ENCODE measurements at regions not wholly inside any gene's neighbourhood (a gene's known extent, or its start where the extent isn't known, plus 50 kb on each side); places are given as distances from the start of the nearest gene placed in this dataset.

DNA sequence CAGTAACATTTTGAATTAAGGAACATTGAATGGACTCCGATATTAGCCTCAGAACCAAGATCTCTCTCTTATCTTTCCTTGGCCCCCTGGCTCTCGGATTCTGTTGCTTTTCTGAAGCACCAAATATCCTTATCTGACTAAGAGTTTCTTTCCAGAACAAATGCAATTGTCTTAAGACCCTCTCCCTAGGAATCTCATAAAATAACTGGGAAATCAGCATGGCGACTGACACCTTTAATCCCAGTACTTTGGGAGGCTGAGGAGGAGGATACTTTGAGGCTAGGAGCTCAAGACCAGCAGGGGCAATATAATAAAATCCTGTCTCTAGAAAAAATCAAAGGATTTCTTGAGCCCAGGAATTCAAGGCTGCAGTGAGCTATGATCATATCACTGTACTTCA lies 984.5 kb downstream of the HACE1 start:
- H3K9me3 ChIP-seq: no peaks in the 10 kb centered on the region
- intact Hi-C loops (cut with DNase I, micrococcal nuclease): no loop called here
- DNase-seq (no peak), ATAC-seq (no peak)
- TF ChIP-seq, protein P1, sequence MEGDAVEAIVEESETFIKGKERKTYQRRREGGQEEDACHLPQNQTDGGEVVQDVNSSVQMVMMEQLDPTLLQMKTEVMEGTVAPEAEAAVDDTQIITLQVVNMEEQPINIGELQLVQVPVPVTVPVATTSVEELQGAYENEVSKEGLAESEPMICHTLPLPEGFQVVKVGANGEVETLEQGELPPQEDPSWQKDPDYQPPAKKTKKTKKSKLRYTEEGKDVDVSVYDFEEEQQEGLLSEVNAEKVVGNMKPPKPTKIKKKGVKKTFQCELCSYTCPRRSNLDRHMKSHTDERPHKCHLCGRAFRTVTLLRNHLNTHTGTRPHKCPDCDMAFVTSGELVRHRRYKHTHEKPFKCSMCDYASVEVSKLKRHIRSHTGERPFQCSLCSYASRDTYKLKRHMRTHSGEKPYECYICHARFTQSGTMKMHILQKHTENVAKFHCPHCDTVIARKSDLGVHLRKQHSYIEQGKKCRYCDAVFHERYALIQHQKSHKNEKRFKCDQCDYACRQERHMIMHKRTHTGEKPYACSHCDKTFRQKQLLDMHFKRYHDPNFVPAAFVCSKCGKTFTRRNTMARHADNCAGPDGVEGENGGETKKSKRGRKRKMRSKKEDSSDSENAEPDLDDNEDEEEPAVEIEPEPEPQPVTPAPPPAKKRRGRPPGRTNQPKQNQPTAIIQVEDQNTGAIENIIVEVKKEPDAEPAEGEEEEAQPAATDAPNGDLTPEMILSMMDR (IDR thresholded peaks at IDR 0.05): no peak
- no peaks in the 10 kb centered on the region for H3K36me3 ChIP-seq (ENCODE audit: low read depth)
- no peaks in the 10 kb centered on the region for H3K4me1 ChIP-seq (ENCODE audit: low read depth)
- no peak overlapping the region for H3K4me3 ChIP-seq

- intact Hi-C loops (cut with DNase I, micrococcal nuclease): no loop called here
- no peaks in the 10 kb centered on the region for H3K36me3 ChIP-seq (ENCODE audit: low read depth)
- TF ChIP-seq, protein P1 (IDR thresholded peaks at IDR 0.05): no peak
Measured at GRCh38 chr6:103874575-103874974, 985.1 kb downstream of the HACE1 start.

GRCh38 chr6:103872678-103873077 lies 987.0 kb downstream of the HACE1 start:
- intact Hi-C loops (cut with DNase I, micrococcal nuclease): no loop called here
- no peaks in the 10 kb centered on the region for H3K4me1 ChIP-seq (ENCODE audit: low read depth)
- H3K36me3 ChIP-seq (ENCODE audit: low read depth): no peaks in the 10 kb centered on the region
- TF ChIP-seq, protein P1 (IDR thresholded peaks at IDR 0.05): no peak
- no peak for DNase-seq
- H3K9me3 ChIP-seq: no peaks in the 10 kb centered on the region
- ATAC-seq: no peak
- H3K4me3 ChIP-seq: no peak overlapping the region

More at GRCh38 chr6:103874575-103874974, 985.1 kb downstream of the HACE1 start:
- DNase-seq (no peak), ATAC-seq (no peak)
- Histone ChIP-seq H3K9me3 (no peaks in the 10 kb centered on the region), H3K4me3 (no peak overlapping the region), H3K4me1 (ENCODE audit: low read depth) (no peaks in the 10 kb centered on the region)

- DNase-seq: no peak
- no peaks in the 10 kb centered on the region for H3K9me3 ChIP-seq
- H3K4me1 ChIP-seq (ENCODE audit: low read depth): no peaks in the 10 kb centered on the region
- TF ChIP-seq, protein P1 (IDR thresholded peaks at IDR 0.05): no peak
- H3K36me3 ChIP-seq (ENCODE audit: low read depth): no peaks in the 10 kb centered on the region
- H3K4me3 ChIP-seq: no peak overlapping the region
- intact Hi-C loops (cut with DNase I, micrococcal nuclease): no loop called here
- ATAC-seq: no peak
Measured at GRCh38 chr6:103872233-103872632, 987.5 kb downstream of the HACE1 start.

DNA sequence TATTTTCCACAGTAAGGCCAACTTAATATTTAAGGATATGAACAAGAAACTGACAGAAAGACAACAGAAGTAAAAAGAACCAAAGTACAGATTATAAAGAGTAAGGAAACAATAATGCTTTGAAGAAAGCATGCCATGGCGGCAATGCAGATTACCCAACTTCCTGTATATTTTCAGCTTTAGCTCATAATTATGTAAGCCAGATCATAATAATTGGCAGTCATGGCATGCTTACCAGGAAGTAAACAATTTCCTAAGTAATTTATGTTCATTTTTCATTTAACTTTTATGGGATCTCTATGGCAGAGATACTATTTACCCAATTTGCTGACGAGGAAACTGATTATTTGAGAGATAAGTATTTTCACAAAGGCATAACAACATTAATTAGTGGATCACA lies 988.7 kb downstream of the HACE1 start:
- intact Hi-C loops (cut with DNase I, micrococcal nuclease): no loop called here
- Histone ChIP-seq H3K9me3 (no peaks in the 10 kb centered on the region), H3K36me3 (ENCODE audit: low read depth) (no peaks in the 10 kb centered on the region), H3K4me3 (no peak overlapping the region), H3K4me1 (ENCODE audit: low read depth) (no peaks in the 10 kb centered on the region)
- no peak for DNase-seq
- TF ChIP-seq, protein P1 (IDR thresholded peaks at IDR 0.05): no peak
- no peak for ATAC-seq

GRCh38 chr6:103862297-103862696 lies 997.4 kb downstream of the HACE1 start:
- ATAC-seq: no peak
- no peaks in the 10 kb centered on the region for H3K9me3 ChIP-seq

More at GRCh38 chr6:103862297-103862696, 997.4 kb downstream of the HACE1 start:
- no peak for DNase-seq
- no peak overlapping the region for H3K4me3 ChIP-seq
- no peaks in the 10 kb centered on the region for H3K36me3 ChIP-seq (ENCODE audit: low read depth)
- TF ChIP-seq, protein P1 (IDR thresholded peaks at IDR 0.05): no peak
- H3K4me1 ChIP-seq (ENCODE audit: low read depth): no peaks in the 10 kb centered on the region
- intact Hi-C loops (cut with DNase I, micrococcal nuclease): no loop called here

Data from mucosa of descending colon (tissue), 3 donors.